Left lung (tissue), 4 donors: ENCODE measurements at regions not wholly inside any gene's neighbourhood (a gene's known extent, or its start where the extent isn't known, plus 50 kb on each side); places are given as distances from the start of the nearest gene placed in this dataset.
"Not testable (repeated sequence)": the region's sequence is repeated elsewhere in the genome, so short reads cannot be mapped to it uniquely, and the experiment has no call there.

Experiments
- ATAC-seq: fragments of 200-7000 bp; cut with Tn5 transposase; one replicate; pipeline ENCODE4 v1.9.1; 2020; ENCODE audit warnings: moderate library complexity
- DNase-seq, 4 donors: peaks; one replicate each; pipeline ENCODE4 v3.0.0-alpha.2; 2013 to 2020
- H3K27ac ChIP-seq, 2 donors: fragments of 200-600 bp; sonication (generic) in 1 of 2; one replicate each; pipeline versions ENCODE4 v1.5.0 to v1.8.0; 2020 to 2021
- H3K27me3 ChIP-seq, 2 donors: fragments of 200-600 bp; sonication (generic) in 1 of 2; one replicate each; pipeline versions ENCODE4 v1.5.0 to v1.8.0; 2020 to 2021
- H3K36me3 ChIP-seq, 2 donors: fragments of 200-600 bp; sonication (generic) in 1 of 2; one replicate each; pipeline versions ENCODE4 v1.5.0 to v1.8.0; 2020 to 2021
- H3K4me1 ChIP-seq, 2 donors: fragments of 200-600 bp; one replicate each; pipeline ENCODE4 v1.8.0; 2021
- H3K4me3 ChIP-seq, 2 donors: fragments of 200-600 bp; sonication (generic) in 1 of 2; one replicate each; pipeline versions ENCODE4 v1.5.0 to v1.8.0; 2020 to 2021; ENCODE audit warnings: mild to moderate bottlenecking in 1 of 2
- H3K9me3 ChIP-seq, 2 donors: fragments of 200-600 bp; sonication (generic) in 1 of 2; one replicate each; pipeline versions ENCODE4 v1.5.0 to v1.8.0; 2020 to 2021
- intact Hi-C, 2 donors: fragments of 100-400 bp; cut with DNase I; formaldehyde crosslinking; loops; one replicate each; pipeline versions ENCODE4 v1.11.2 to v1.14.2; 2022
- TF ChIP-seq, protein P1 (sequence below), 2 donors: fragments of 200-600 bp; sonication (generic) in 1 of 2; IDR thresholded peaks; one replicate each; pipeline versions ENCODE4 v1.5.0 to v1.8.0; 2021; ENCODE audit warnings: antibody characterized with exemption in 2 of 2
- donor health status: DM: no; HTN: yes; CAD: no.
- donor health status: DM: no; HTN: no; CAD: no.

DNA sequence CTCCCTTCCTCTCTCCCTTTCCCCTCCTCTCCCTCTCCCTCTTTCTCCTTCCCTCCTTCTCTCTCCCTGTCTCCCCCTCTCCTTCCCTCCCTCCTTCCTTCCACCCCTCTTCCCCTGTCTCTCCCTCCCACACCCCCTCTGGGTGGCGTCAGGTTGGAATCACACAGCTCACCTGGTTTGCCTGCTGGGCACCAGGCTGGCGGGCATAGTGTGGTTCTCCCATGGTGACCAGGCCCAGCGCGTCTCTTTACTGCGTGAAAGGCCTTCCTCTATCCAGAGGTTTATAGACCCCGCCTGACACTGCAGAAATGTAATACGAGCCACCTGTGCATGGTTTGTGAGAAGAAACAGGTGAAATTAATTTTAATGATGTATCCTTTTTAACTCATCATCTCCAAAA lies 76.2 kb downstream of the MRPL36 start:
- Histone ChIP-seq H3K9me3 (peaks cover 0 to 22% of the 10 kb centered on the region in 2 donors), H3K27ac (no peak overlapping the region), H3K36me3 (no peaks in the 10 kb centered on the region), H3K4me3 (no peak overlapping the region), H3K4me1 (no peaks in the 10 kb centered on the region), H3K27me3 (peaks cover 0 to 49% of the 10 kb centered on the region in 2 donors)
- intact Hi-C loops = no loop called here
- no peak for DNase-seq
- TF ChIP-seq, protein P1, sequence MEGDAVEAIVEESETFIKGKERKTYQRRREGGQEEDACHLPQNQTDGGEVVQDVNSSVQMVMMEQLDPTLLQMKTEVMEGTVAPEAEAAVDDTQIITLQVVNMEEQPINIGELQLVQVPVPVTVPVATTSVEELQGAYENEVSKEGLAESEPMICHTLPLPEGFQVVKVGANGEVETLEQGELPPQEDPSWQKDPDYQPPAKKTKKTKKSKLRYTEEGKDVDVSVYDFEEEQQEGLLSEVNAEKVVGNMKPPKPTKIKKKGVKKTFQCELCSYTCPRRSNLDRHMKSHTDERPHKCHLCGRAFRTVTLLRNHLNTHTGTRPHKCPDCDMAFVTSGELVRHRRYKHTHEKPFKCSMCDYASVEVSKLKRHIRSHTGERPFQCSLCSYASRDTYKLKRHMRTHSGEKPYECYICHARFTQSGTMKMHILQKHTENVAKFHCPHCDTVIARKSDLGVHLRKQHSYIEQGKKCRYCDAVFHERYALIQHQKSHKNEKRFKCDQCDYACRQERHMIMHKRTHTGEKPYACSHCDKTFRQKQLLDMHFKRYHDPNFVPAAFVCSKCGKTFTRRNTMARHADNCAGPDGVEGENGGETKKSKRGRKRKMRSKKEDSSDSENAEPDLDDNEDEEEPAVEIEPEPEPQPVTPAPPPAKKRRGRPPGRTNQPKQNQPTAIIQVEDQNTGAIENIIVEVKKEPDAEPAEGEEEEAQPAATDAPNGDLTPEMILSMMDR (IDR thresholded peaks at IDR 0.05) = no peak
- no peak for ATAC-seq

DNA sequence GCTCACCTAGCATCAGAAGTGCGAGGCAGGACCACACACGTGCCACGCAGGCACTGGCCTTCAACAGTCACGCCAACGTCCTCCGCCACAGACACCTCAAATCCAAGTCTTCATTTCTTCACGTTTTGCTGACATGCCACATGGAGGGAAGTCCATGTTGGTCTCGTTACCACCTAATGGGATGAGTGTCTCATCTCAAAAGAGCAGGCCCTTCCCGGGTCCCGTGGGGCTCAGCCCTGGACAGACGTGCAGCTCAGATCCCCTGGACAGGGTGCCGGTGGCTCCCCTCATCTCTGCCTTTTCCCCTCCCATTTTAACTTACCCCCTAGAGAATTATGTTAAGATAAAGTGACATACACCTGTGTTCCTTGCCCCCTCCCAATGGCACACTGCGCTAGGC lies 76.8 kb downstream of the MRPL36 start:
- TF ChIP-seq, protein P1 (IDR thresholded peaks at IDR 0.05) = no peak
- Histone ChIP-seq H3K36me3 (no peaks in the 10 kb centered on the region), H3K27ac (no peak overlapping the region), H3K4me1 (no peaks in the 10 kb centered on the region), H3K27me3 (peaks cover 0 to 43% of the 10 kb centered on the region in 2 donors), H3K4me3 (no peak overlapping the region), H3K9me3 (peaks cover 0 to 28% of the 10 kb centered on the region in 2 donors)
- intact Hi-C loops = no loop called here
- DNase-seq (no peak), ATAC-seq (no peak)

DNA sequence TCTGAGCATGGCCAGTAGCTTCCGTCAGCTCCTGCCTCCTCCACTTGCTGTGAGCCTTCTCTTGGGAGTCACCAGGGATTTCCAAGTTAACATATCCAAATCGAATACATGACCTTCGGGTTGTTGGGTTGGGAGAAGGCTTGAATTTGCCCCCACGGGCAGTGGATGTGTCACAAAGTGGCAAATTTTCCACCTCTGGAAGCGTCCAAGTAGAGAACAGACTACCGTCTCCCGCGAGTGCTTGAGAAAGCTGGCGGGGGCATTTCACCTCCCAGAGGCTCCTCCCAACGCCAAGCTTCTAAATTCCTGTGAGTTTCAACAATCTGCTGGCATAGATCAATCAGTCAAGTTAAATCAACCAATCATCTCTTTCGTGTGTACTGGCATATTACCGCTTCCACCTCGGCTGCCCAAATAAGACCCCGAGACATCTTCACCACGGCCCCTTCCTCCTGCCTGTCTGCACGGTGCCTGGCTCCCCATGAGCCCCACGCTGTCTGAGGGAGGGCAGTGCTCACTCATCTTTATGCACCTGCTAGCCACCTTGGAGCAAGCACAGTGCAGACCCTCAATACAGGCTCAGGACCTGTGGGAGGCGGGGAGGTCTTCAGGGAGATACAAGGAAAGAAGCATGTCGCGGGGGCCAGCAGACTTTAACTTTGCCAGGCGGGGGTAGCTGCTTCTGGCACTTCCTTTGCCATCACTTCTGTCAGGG lies 79.1 kb downstream of the MRPL36 start:
- H3K4me3 ChIP-seq = no peak overlapping the region
- no peak for ATAC-seq
- intact Hi-C loops = no loop called here
- TF ChIP-seq, protein P1 (IDR thresholded peaks at IDR 0.05) = no peak
- H3K36me3 ChIP-seq = no peaks in the 10 kb centered on the region
- peaks cover 0 to 22% of the 10 kb centered on the region in 2 donors for H3K27me3 ChIP-seq
- peaks cover 0 to 35% of the 10 kb centered on the region in 2 donors for H3K9me3 ChIP-seq
- no peaks in the 10 kb centered on the region for H3K4me1 ChIP-seq
- DNase-seq = no peak
- no peak overlapping the region for H3K27ac ChIP-seq

DNA sequence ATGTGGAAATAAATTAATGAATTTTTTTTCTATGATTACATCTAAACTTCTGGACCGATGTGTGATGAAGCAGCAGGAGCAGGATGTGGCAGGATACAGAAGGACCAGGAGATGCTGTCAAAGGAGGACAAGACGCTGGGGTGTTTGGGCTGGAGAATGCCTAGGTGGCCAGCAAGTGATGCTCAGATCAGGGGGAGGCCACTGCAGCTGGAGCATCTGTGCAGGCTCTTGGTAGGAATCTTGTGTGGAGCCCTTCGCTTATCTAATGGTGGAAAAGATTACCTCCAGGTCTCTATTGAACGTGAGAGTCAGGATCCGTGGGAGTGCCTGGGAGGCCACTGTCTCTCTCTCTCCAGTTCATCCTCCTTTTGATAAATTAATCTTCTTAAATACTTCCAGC lies 79.8 kb downstream of the MRPL36 start:
- H3K36me3 ChIP-seq = no peaks in the 10 kb centered on the region
- no peak overlapping the region for H3K27ac ChIP-seq
- TF ChIP-seq, protein P1 (IDR thresholded peaks at IDR 0.05) = no peak
- DNase-seq (no peak), ATAC-seq (no peak)
- peaks cover 0 to 15% of the 10 kb centered on the region in 2 donors for H3K27me3 ChIP-seq
- peaks cover 0 to 35% of the 10 kb centered on the region in 2 donors for H3K9me3 ChIP-seq
- H3K4me3 ChIP-seq = no peak overlapping the region
- intact Hi-C loops = no loop called here
- H3K4me1 ChIP-seq = no peaks in the 10 kb centered on the region

DNA sequence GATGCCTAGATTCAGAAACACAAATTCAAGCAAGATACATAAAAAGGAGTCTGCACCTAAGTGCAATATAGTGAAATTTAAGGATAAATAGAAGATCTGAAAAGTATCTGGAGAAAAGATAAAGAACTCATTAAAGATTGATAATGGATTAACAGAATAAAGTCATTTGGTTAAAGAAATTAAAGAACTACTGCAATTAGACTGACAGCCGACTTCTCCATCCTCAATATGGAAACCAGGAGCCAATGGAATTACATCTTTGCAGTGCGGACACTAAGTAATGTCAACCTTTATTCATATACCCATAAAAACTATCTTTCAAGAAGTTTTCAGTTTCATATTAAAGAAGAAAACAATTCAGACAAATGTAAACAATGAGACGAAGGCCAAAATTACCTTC lies 81.0 kb downstream of the MRPL36 start:
- ATAC-seq (no peak), DNase-seq (no peak)
- Histone ChIP-seq H3K27ac (no peak overlapping the region), H3K27me3 (peaks cover 0 to 3% of the 10 kb centered on the region in 2 donors), H3K4me1 (no peaks in the 10 kb centered on the region), H3K9me3 (peaks cover 0 to 35% of the 10 kb centered on the region in 2 donors), H3K4me3 (no peak overlapping the region), H3K36me3 (no peaks in the 10 kb centered on the region)
- TF ChIP-seq, protein P1 (IDR thresholded peaks at IDR 0.05) = no peak
- intact Hi-C loops = no loop called here

DNA sequence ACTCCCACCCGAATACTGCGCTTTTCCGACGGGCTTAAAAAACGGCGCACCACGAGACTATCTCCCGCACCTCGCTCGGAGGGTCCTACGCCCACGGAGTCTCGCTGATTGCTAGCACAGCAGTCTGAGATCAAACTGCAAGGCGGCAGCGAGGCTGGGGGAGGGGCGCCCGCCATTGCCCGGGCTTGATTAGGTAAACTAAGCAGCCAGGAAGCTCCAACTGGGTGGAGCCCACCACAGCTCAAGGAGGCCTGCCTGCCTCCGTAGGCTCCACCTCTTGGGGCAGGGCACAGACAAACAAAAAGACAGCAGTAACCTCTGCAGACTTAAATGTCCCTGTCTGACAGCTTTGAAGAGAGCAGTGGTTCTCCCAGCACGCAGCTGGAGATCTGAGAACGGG lies 89.5 kb downstream of the MRPL36 start:
- DNase-seq, H3K27ac ChIP-seq, intact Hi-C loops, ATAC-seq, H3K36me3 ChIP-seq, H3K4me3 ChIP-seq, H3K4me1 ChIP-seq, H3K9me3 ChIP-seq: not testable (repeated sequence)
- peaks cover 0 to 47% of the 10 kb centered on the region in 2 donors for H3K27me3 ChIP-seq
